GM12865 (cell line): ENCODE measurements at regions not wholly inside any gene's neighbourhood (a gene's known extent, or its start where the extent isn't known, plus 50 kb on each side); places are given as distances from the start of the nearest gene placed in this dataset.

Experiments used
- DNase-seq: peaks from one replicate; pipeline ENCODE4 v3.0.0; 2010; ENCODE audit warnings: low read depth
- H3K4me3 ChIP-seq: 2 replicates; pipeline ENCODE4 v1.5.1; 2011; ENCODE audit warnings: mild to moderate bottlenecking, low read depth, low read length, control low read depth
- CTCF ChIP-seq: IDR thresholded peaks from 2 replicates; pipeline ENCODE4 v1.5.1; 2011; ENCODE audit warnings: low read length, control low read depth, low read depth, inconsistent platforms; ENCODE audit not compliant: insufficient read depth; ENCODE audit errors: missing control alignments

- DNase-seq: no peak
- TF ChIP-seq CTCF: no peak
- H3K4me3 ChIP-seq: no peak overlapping the region
These were observed 297.1 kb upstream of the DUSP10 start for GRCh38 chr1:222038971-222039370.

GRCh38 chr1:222037720-222038119, 295.8 kb upstream of the DUSP10 start:
- H3K4me3 ChIP-seq: no peak overlapping the region
- DNase-seq: no peak
- TF ChIP-seq CTCF: no peak

GRCh38 chr1:222034790-222035189, 292.9 kb upstream of the DUSP10 start:
- H3K4me3 ChIP-seq: no peak overlapping the region
- no peak for TF ChIP-seq CTCF
- no peak for DNase-seq

- no peak for DNase-seq
- H3K4me3 ChIP-seq: no peak overlapping the region
- no peak for TF ChIP-seq CTCF
These were observed 291.6 kb upstream of the DUSP10 start for GRCh38 chr1:222033450-222033849.

GRCh38 chr1:222031318-222031717, 289.4 kb upstream of the DUSP10 start:
- no peak for TF ChIP-seq CTCF
- no peak overlapping the region for H3K4me3 ChIP-seq
- DNase-seq: no peak

- TF ChIP-seq CTCF: no peak
- no peak for DNase-seq
- H3K4me3 ChIP-seq: no peak overlapping the region
These were observed 286.8 kb upstream of the DUSP10 start for GRCh38 chr1:222028676-222029075.

- no peak overlapping the region for H3K4me3 ChIP-seq
- no peak for TF ChIP-seq CTCF
- no peak for DNase-seq
These were observed 286.2 kb upstream of the DUSP10 start for GRCh38 chr1:222028116-222028515.
